Activated naive CD8-positive, alpha-beta T cell treated with anti-CD3 and anti-CD28 coated beads, Interleukin-2, amount 50 U/mL, for 24 hours (primary cell): ENCODE measurements at regions not wholly inside any gene's neighbourhood (a gene's known extent, or its start where the extent isn't known, plus 50 kb on each side); places are given as distances from the start of the nearest gene placed in this dataset.

Experiments
- ATAC-seq: fragments of 150-1000 bp; cut with Tn5 transposase; one replicate; pipeline ENCODE4 v1.10.0; 2021
- DNase-seq: peaks from one replicate; pipeline ENCODE4 v3.0.0; 2021
- H3K27ac Mint-ChIP-seq: one replicate; pipeline ENCODE4 v1.8.0; 2021; ENCODE audit warnings: mild to moderate bottlenecking, mixed read lengths
- H3K27me3 Mint-ChIP-seq: one replicate; pipeline ENCODE4 v1.8.0; 2021; ENCODE audit warnings: mixed read lengths
- H3K36me3 Mint-ChIP-seq: one replicate; pipeline ENCODE4 v1.8.0; 2021; ENCODE audit warnings: low read depth, mixed read lengths
- H3K4me1 Mint-ChIP-seq: one replicate; pipeline ENCODE4 v1.8.0; 2021; ENCODE audit warnings: mixed read lengths
- H3K4me3 Mint-ChIP-seq: one replicate; pipeline ENCODE4 v1.8.0; 2021; ENCODE audit warnings: mild to moderate bottlenecking, moderate library complexity, mixed read lengths
- H3K9me3 Mint-ChIP-seq: one replicate; pipeline ENCODE4 v1.8.0; 2021; ENCODE audit warnings: mixed read lengths

- ATAC-seq = no peak
- H3K4me3 Mint-ChIP-seq = no peak overlapping the region
These were observed 800.1 kb downstream of the CDY2B start for GRCh38 chrY:17079887-17080286.

GRCh38 chrY:17067307-17067706 is 812.7 kb downstream of the CDY2B start:
- H3K4me1 Mint-ChIP-seq = peaks cover 15% of the 10 kb centered on the region
- DNase-seq (no peak), ATAC-seq (no peak)
- no peaks in the 10 kb centered on the region for H3K27me3 Mint-ChIP-seq
- peaks cover 16% of the 10 kb centered on the region for H3K9me3 Mint-ChIP-seq
- H3K36me3 Mint-ChIP-seq = peaks cover 7% of the 10 kb centered on the region
- no peak overlapping the region for H3K4me3 Mint-ChIP-seq
- no peak overlapping the region for H3K27ac Mint-ChIP-seq

More at GRCh38 chrY:17079887-17080286, 800.1 kb downstream of the CDY2B start:
- Mint-ChIP-seq H3K9me3 (peaks cover 39% of the 10 kb centered on the region), H3K36me3 (peaks cover 36% of the 10 kb centered on the region), H3K27me3 (no peaks in the 10 kb centered on the region), H3K4me1 (peaks cover 39% of the 10 kb centered on the region), H3K27ac (peak overlapping the region; percentile 45)
- no peak for DNase-seq

GRCh38 chrY:17053041-17053440 is 827.0 kb downstream of the CDY2B start:
- Mint-ChIP-seq H3K27me3 (no peaks in the 10 kb centered on the region), H3K36me3 (no peaks in the 10 kb centered on the region), H3K9me3 (peaks cover 3% of the 10 kb centered on the region), H3K4me3 (no peak overlapping the region), H3K4me1 (no peaks in the 10 kb centered on the region), H3K27ac (no peak overlapping the region)
- ATAC-seq (no peak), DNase-seq (no peak)

- Mint-ChIP-seq H3K27ac (no peak overlapping the region), H3K4me1 (no peaks in the 10 kb centered on the region), H3K4me3 (no peak overlapping the region), H3K9me3 (peaks cover 3% of the 10 kb centered on the region), H3K27me3 (no peaks in the 10 kb centered on the region), H3K36me3 (no peaks in the 10 kb centered on the region)
- no peak for ATAC-seq
- DNase-seq = no peak
These were observed 829.6 kb downstream of the CDY2B start for GRCh38 chrY:17050374-17050773.

GRCh38 chrY:17045124-17045523 is 834.9 kb downstream of the CDY2B start:
- H3K9me3 Mint-ChIP-seq = peaks cover 15% of the 10 kb centered on the region
- H3K27ac Mint-ChIP-seq = no peak overlapping the region
- ATAC-seq (no peak), DNase-seq (no peak)
- H3K27me3 Mint-ChIP-seq = no peaks in the 10 kb centered on the region
- peaks cover 4% of the 10 kb centered on the region for H3K4me1 Mint-ChIP-seq
- no peak overlapping the region for H3K4me3 Mint-ChIP-seq
- H3K36me3 Mint-ChIP-seq = no peaks in the 10 kb centered on the region

- H3K4me3 Mint-ChIP-seq = no peak overlapping the region
- DNase-seq (no peak), ATAC-seq (no peak)
- H3K36me3 Mint-ChIP-seq = no peaks in the 10 kb centered on the region
- peaks cover 15% of the 10 kb centered on the region for H3K9me3 Mint-ChIP-seq
- H3K4me1 Mint-ChIP-seq = peaks cover 4% of the 10 kb centered on the region
- H3K27me3 Mint-ChIP-seq = no peaks in the 10 kb centered on the region
- no peak overlapping the region for H3K27ac Mint-ChIP-seq
These were observed 835.3 kb downstream of the CDY2B start for GRCh38 chrY:17044723-17045122.

GRCh38 chrY:17044272-17044671 is 835.7 kb downstream of the CDY2B start:
- Mint-ChIP-seq H3K9me3 (peaks cover 15% of the 10 kb centered on the region), H3K4me1 (peaks cover 4% of the 10 kb centered on the region), H3K27me3 (no peaks in the 10 kb centered on the region), H3K27ac (no peak overlapping the region), H3K36me3 (no peaks in the 10 kb centered on the region), H3K4me3 (no peak overlapping the region)
- DNase-seq (no peak), ATAC-seq (peak; percentile 65)

GRCh38 chrY:17038439-17038838 is 841.6 kb downstream of the CDY2B start:
- Mint-ChIP-seq H3K27ac (no peak overlapping the region), H3K4me3 (no peak overlapping the region), H3K27me3 (no peaks in the 10 kb centered on the region), H3K4me1 (peaks cover 4% of the 10 kb centered on the region), H3K36me3 (no peaks in the 10 kb centered on the region), H3K9me3 (peaks cover 15% of the 10 kb centered on the region)
- ATAC-seq (no peak), DNase-seq (no peak)

GRCh38 chrY:17018126-17018525 is 861.9 kb downstream of the CDY2B start:
- Mint-ChIP-seq H3K4me3 (no peak overlapping the region), H3K9me3 (no peaks in the 10 kb centered on the region), H3K27me3 (no peaks in the 10 kb centered on the region), H3K36me3 (no peaks in the 10 kb centered on the region), H3K4me1 (no peaks in the 10 kb centered on the region), H3K27ac (no peak overlapping the region)
- DNase-seq (no peak), ATAC-seq (no peak)

GRCh38 chrY:16993551-16993950 is 886.5 kb downstream of the CDY2B start:
- Mint-ChIP-seq H3K4me1 (no peaks in the 10 kb centered on the region), H3K4me3 (no peak overlapping the region), H3K27ac (no peak overlapping the region), H3K36me3 (no peaks in the 10 kb centered on the region), H3K9me3 (peaks cover 10% of the 10 kb centered on the region), H3K27me3 (no peaks in the 10 kb centered on the region)
- ATAC-seq (no peak), DNase-seq (no peak)

GRCh38 chrY:16981776-16982175 is 898.2 kb downstream of the CDY2B start:
- H3K27ac Mint-ChIP-seq = no peak overlapping the region
- DNase-seq (no peak), ATAC-seq (no peak)
- no peak overlapping the region for H3K4me3 Mint-ChIP-seq
- no peaks in the 10 kb centered on the region for H3K36me3 Mint-ChIP-seq
- no peaks in the 10 kb centered on the region for H3K27me3 Mint-ChIP-seq
- peaks cover 5% of the 10 kb centered on the region for H3K9me3 Mint-ChIP-seq
- no peaks in the 10 kb centered on the region for H3K4me1 Mint-ChIP-seq

- Mint-ChIP-seq H3K36me3 (no peaks in the 10 kb centered on the region), H3K4me1 (no peaks in the 10 kb centered on the region), H3K27me3 (no peaks in the 10 kb centered on the region), H3K4me3 (no peak overlapping the region), H3K9me3 (peaks cover 3% of the 10 kb centered on the region), H3K27ac (no peak overlapping the region)
- ATAC-seq (no peak), DNase-seq (no peak)
These were observed 920.9 kb downstream of the CDY2B start for GRCh38 chrY:16959071-16959470.

- Mint-ChIP-seq H3K27me3 (no peaks in the 10 kb centered on the region), H3K4me3 (no peak overlapping the region), H3K4me1 (no peaks in the 10 kb centered on the region), H3K27ac (no peak overlapping the region), H3K9me3 (no peaks in the 10 kb centered on the region), H3K36me3 (no peaks in the 10 kb centered on the region)
- ATAC-seq (no peak), DNase-seq (no peak)
These were observed 932.8 kb downstream of the CDY2B start for GRCh38 chrY:16947221-16947620.
